Mucosa of stomach (tissue), 1 donor: ENCODE measurements at regions not wholly inside any gene's neighbourhood (a gene's known extent, or its start where the extent isn't known, plus 50 kb on each side); places are given as distances from the start of the nearest gene placed in this dataset.
"Not testable (repeated sequence)": the region's sequence is repeated elsewhere in the genome, so short reads cannot be mapped to it uniquely, and the experiment has no call there.

Experiments used
- H3K27me3 ChIP-seq: one replicate; pipeline ENCODE4 v1.7.0; 2013; ENCODE audit warnings: mild to moderate bottlenecking, low read length; ENCODE audit not compliant: control insufficient read depth, insufficient read depth
- H3K36me3 ChIP-seq: one replicate; pipeline ENCODE4 v1.7.0; 2013; ENCODE audit warnings: low read length; ENCODE audit not compliant: control insufficient read depth, insufficient read depth
- H3K4me1 ChIP-seq: one replicate; pipeline ENCODE4 v1.7.0; 2013; ENCODE audit warnings: mild to moderate bottlenecking, low read length; ENCODE audit not compliant: control insufficient read depth, insufficient read depth
- H3K4me3 ChIP-seq: one replicate; pipeline ENCODE4 v1.7.0; 2013; ENCODE audit warnings: low read length
- H3K9ac ChIP-seq: one replicate; pipeline ENCODE4 v1.7.0; 2013; ENCODE audit warnings: mild to moderate bottlenecking, low read length, moderate library complexity
- H3K9me3 ChIP-seq: one replicate; pipeline ENCODE4 v1.7.0; 2013; ENCODE audit warnings: mild to moderate bottlenecking, low read length, moderate library complexity; ENCODE audit not compliant: control insufficient read depth
- donor health status: Pancreatic carcinoma.

DNA sequence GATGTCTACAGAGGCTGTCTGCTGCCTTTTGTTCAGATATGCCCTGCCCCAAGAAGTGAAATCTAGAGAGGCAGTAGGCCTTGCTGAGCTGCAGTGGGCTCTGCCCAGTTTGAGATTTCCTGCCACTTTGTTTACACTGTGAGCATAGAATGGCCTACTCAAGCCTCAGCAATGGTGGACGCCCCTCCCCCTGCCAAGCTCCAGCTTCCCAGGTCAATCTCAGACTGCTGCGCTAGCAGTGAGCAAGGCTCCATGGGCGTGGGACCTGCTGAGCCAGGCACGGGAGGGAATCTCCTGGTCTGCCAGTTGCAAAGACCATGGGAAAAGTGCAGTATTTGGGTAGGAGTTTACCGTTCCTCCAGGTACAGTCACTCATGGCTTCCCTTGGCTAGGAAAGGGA, 101.8 kb upstream of the ALG10 start:
- not testable (repeated sequence) for H3K27me3 ChIP-seq, H3K36me3 ChIP-seq, H3K9ac ChIP-seq, H3K9me3 ChIP-seq, H3K4me3 ChIP-seq, H3K4me1 ChIP-seq

DNA sequence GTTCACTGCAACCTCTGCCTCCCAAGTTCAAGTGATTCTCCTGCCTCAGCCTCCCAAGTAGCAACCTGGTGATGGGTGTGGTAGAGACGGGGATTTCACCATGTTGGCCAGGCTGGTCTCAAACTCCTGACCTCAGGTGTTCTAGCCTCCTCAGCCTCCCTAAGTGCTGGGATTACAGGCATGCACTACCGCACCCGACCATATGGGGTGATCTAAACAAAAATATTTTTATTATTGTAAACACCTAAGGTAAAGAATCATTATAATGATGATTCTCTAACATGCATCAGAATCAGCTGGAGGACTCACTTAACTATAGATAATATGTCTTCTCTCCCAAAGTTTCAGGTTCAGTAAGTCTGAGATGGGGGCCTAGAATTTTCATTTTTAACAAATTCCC, 96.2 kb upstream of the ALG10 start:
- no peaks in the 10 kb centered on the region for H3K4me1 ChIP-seq
- H3K4me3 ChIP-seq = no peak overlapping the region
- H3K36me3 ChIP-seq = no peaks in the 10 kb centered on the region
- H3K27me3 ChIP-seq = no peaks in the 10 kb centered on the region
- H3K9me3 ChIP-seq = no peaks in the 10 kb centered on the region
- H3K9ac ChIP-seq = no peak overlapping the region

DNA sequence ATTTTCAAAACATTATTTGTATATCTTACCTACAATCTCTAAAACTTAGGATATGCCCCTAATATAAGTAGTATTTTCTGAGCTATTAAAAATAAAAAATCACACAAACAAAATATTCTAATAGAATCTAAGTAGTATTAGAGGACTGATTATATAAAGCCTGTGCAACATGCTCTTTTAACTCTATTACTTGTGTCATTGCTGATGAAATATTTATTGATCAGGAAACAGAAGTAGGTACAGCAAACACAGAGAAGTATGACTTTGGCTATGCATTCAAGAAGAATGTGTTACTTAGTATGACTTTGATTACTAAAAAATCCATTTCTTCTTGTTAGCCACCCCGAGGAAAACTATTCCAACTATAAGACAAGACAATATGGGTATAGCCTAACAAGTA, 84.6 kb upstream of the ALG10 start:
- not testable (repeated sequence) for H3K4me3 ChIP-seq, H3K27me3 ChIP-seq, H3K9ac ChIP-seq, H3K36me3 ChIP-seq, H3K4me1 ChIP-seq, H3K9me3 ChIP-seq

DNA sequence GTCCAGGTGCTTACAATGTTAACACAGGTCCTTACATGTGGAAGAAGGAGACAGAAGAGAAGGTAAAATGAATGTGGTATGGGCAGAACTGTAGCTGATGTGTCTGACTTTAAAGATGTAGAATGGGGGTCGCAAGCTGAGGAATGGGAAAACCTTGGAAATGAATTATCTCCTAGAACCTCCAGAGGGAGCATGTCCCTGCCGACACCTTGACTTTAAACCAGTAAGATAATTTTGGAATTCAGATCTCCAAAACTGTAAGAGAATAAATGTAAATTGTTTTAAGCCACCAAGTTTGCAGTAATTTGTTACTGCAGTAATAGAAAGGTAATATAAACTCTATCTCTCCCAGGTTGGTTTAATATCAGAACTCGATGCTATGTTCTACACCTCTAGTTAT, 80.1 kb upstream of the ALG10 start:
- Histone ChIP-seq H3K9me3 (no peaks in the 10 kb centered on the region), H3K36me3 (no peaks in the 10 kb centered on the region), H3K9ac (no peak overlapping the region), H3K4me3 (no peak overlapping the region), H3K27me3 (no peaks in the 10 kb centered on the region), H3K4me1 (no peaks in the 10 kb centered on the region)

DNA sequence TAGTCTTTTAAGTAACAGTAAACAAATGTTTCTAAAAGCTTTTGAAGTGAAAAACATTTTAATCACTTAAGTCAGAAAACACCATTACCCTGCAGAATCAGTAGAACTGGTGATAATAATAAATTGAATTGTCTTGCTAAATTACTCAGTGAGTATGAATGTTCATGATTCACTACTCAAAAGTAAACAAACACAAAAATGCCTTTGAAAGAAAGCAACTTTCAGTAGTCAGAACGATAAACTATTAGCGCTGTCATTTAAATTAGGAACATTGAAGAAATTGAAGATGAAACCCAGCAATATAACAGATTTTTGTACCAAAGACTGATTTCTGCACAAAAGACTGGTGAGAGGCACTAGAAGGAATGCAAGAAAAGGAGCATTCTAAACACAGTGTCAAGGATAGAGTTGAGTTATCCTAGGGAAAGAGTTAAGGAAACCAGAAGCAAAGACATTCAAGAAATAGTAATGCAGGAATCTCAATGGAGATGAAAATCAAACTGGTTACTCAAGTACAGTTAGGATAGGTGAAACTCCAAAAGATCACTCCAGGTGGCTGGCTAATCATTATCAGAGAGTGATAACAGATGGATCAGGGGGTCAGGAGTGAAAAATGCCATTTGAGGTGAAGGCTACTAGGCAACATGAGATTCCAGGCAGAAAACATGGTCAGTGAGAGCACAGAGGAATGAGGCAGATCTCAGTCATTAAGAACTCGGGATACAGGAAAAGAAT, 77.4 kb upstream of the ALG10 start:
- no peaks in the 10 kb centered on the region for H3K4me1 ChIP-seq
- H3K27me3 ChIP-seq = no peaks in the 10 kb centered on the region
- no peak overlapping the region for H3K9ac ChIP-seq
- no peak overlapping the region for H3K4me3 ChIP-seq
- no peaks in the 10 kb centered on the region for H3K36me3 ChIP-seq
- no peaks in the 10 kb centered on the region for H3K9me3 ChIP-seq

DNA sequence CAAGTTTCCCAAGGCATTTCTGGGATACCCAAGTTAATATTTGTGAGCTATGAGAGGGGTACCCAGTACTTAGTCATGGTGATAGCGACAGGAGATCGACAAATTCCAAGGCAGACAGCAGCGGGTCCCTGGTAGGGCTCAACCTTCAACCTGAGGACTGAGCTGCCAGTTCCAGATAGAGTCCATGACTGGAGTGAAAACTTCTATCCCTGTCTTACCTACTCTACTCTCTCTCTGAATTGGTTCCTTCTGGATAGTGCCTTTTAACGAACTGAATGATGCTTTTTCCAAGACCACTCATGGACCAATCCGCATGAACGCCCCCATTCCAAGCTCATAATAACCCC, 76.9 kb upstream of the ALG10 start:
- H3K27me3 ChIP-seq = no peaks in the 10 kb centered on the region
- H3K36me3 ChIP-seq = no peaks in the 10 kb centered on the region
- H3K4me1 ChIP-seq = no peaks in the 10 kb centered on the region
- H3K9ac ChIP-seq = no peak overlapping the region
- no peak overlapping the region for H3K4me3 ChIP-seq
- no peaks in the 10 kb centered on the region for H3K9me3 ChIP-seq

DNA sequence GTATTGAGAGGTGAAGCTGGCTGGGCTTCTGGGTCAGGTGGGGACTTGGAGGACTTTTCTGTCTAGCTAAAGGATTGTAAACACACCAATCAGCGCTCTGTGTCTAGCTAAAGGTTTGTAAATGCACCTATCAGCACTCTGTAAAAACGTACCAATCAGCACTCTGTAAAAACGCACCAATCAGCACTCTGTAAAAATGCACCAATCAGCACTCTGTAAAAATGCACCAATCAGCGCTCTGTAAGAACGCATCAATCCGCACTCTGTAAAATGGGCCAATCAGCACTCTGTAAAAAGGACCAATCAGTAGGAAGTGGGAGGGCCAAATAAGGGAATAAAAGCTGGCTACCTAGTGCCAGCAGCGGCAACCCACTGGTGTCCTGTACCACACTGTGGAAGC, 56.1 kb upstream of the ALG10 start:
- H3K4me1 ChIP-seq, H3K27me3 ChIP-seq, H3K36me3 ChIP-seq, H3K4me3 ChIP-seq, H3K9ac ChIP-seq, H3K9me3 ChIP-seq: not testable (repeated sequence)

DNA sequence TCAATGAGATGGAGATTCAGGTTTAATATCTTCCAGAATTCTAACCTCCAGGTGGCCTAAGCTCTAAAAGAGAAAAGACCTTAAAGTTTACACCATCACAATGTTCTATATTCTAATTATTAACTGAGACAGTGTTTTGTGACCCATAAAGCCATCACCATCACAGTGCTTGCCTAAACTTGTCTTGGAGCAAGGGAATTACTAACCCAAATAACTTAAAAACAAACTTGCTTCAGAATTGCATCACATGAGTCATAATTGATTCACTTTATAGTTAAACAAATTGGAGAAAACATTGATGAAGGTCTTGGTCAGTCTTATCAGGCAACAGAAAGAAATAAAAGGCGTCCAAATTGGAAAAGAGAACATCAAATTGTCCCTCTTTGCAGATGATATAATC, 54.5 kb upstream of the ALG10 start:
- Histone ChIP-seq H3K4me1 (no peaks in the 10 kb centered on the region), H3K9me3 (no peaks in the 10 kb centered on the region), H3K36me3 (no peaks in the 10 kb centered on the region), H3K9ac (no peak overlapping the region), H3K4me3 (no peak overlapping the region), H3K27me3 (no peaks in the 10 kb centered on the region)
